Fibroblast of gingiva (primary cell): ENCODE measurements at regions not wholly inside any gene's neighbourhood (a gene's known extent, or its start where the extent isn't known, plus 50 kb on each side); places are given as distances from the start of the nearest gene placed in this dataset.
"Not testable (repeated sequence)": the region's sequence is repeated elsewhere in the genome, so short reads cannot be mapped to it uniquely, and the experiment has no call there.

Experiments used
- DNase-seq: peaks from one replicate; pipeline ENCODE4 v3.0.0-alpha.2; 2011; ENCODE audit warnings: low read depth

GRCh38 chr2:122070241-122070731 lies 314.8 kb downstream of the TSN start:
- no peak for DNase-seq

DNA sequence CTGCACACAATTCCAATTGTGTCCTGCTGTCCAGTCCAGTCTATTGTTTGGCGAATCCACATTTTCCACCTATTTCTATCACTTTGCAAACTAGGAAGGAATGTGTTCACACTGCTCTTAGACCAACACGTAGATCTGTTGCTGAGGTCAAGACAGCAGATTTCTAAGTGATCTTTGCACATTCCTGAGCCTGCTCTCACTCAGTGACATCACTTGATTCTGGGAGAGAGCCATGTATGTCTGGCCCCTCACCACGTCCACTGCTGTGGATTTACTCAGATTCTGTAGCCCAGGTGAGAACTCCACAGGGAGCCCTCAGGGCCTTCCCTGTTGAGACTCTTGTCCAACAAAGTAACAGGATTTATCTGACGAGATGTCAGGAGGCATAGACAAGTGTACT lies 317.2 kb downstream of the TSN start:
- no peak for DNase-seq

GRCh38 chr2:122074201-122074600 lies 318.8 kb downstream of the TSN start:
- DNase-seq, result no peak

- DNase-seq, result no peak
These were observed 319.9 kb downstream of the TSN start for GRCh38 chr2:122075381-122075780.

DNA sequence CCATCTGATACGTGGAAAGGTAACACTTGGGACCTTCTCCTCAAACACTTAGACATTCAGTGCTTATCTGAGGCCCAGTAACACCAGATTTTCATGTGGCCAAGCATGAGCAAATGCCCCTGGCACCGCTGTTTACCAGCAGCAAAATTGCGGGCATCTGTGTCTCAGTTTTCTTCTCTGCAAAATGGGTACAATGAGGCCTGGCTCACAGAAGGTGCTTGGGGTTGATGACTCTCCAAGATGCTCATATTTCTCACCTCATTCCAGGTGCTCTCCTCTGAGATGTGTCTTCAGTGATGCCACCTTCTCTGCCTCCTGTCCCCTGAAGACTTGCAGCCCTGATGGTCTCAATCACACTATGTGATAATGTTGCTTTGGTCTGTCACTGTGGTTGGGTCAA lies 321.7 kb downstream of the TSN start:
- DNase-seq, result no peak

GRCh38 chr2:122077771-122078170 lies 322.3 kb downstream of the TSN start:
- DNase-seq, result no peak

DNA sequence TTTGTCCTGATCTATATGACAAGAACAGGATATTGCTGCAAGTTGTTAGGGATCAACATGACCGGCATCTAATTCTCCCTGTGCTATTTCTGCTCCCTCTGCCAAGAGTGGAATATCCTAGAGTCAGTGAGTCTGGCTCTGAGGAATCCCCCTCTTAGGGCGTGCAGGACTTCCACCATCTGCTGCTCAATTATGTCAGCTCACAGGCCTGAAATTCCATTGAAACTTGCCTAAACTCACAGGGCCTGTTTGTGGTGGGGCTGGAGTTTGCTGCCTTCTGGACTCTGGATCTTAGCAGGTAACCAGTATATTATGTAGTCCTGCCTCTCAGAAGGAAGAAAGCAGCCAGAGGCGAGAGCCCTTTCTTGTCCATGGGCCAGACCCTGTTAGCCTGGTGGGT lies 323.0 kb downstream of the TSN start:
- DNase-seq, result no peak

DNA sequence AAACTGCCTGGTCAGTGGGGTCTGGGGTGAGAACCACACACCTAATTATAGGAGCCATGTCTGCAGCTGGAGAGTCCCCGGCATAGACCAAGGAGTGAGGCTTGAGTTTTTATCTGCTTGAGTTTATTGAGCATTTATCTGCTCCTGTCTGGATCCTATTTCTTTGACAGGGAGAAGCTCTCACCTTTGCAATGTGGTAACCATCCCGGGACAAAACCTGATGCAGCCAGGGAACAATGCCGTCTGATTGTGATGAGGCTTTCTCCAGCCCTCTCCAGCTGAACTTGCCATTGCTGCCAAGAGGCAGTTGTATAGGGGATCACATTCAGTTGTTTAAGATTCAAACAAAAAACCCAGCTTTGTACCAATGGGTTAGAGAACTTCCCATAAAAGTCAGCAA lies 324.4 kb downstream of the TSN start:
- DNase-seq, result no peak

GRCh38 chr2:122080316-122080715 lies 324.9 kb downstream of the TSN start:
- no peak for DNase-seq

- DNase-seq, result no peak
These were observed 325.4 kb downstream of the TSN start for GRCh38 chr2:122080871-122081270.

DNA sequence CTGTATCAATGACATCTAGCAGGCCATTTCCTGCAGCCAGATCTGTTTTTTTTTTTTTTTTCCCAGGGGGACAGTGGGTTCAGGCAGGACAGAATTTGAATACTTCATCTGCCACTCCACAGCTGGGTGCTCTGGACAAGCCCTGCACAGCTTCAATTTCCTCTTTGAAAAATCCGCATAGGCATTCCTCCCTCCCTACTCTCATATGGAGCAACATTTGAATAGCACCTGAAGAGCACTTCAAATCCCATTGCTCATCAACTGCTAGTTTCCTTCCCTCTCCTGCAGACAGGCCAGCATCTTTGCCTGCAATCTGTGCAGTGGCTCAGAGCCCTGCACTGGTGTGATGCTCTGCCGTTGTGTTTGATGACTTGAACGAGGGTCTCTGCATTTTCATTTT lies 326.3 kb downstream of the TSN start:
- DNase-seq, result no peak

DNA sequence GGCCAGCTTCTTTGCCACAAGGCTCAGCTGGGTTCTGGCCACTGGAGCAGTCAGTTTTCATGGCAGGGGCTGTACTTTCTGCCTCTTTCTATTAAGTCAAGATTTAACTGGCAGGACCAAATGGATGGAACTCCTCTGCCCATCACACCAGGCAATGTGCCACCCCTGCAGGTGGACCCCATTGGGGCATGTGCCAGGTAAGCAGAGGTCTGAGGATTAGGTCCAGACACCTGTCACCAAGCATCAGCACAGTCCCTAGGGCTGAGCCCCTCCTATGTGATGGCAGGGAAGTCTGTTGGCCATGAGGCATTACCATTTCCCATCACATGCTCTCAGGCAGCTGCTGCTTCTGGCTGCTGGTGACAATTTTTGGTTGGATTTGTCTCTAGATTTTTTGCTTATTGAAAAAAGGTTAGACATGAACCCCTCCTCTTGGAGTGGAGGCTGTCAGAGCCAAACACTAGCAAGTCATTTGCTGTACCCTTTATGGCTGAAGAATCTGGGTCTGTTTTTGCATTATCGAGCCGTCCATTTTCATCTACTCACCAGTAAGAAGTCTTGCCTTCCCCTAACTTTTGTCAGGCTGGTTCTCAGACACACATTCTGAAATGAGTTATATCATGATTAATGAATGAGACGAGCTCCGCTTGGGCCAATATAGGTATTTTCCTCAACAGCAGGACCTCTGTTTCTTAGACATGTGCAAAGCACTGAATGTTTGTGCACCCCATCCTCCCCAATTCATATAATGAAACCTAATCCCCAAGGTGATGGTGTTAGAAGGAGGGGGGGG lies 328.0 kb downstream of the TSN start:
- no peak for DNase-seq

GRCh38 chr2:122085672-122086071 lies 330.2 kb downstream of the TSN start:
- DNase-seq, result not testable (repeated sequence)

DNA sequence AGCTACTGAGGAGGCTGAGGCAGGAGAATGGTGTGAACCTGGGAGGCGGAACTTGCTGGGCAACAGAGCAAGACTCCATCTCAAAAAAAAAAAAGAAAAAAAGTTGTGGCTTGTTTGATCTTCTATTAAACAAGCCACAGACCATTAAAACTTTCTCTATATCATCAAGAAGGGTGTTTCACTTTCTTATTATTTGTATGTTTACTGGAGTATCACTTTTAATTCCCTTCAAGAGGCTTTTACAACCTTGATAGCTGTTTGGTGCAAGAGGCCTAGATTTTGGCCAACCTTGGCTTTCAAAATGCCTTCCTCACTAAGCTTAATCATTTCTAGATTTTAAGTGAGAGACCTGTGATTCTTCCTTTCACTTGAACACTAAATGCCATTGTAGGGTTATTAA lies 339.1 kb downstream of the TSN start:
- no peak for DNase-seq

GRCh38 chr2:122096761-122097160 lies 341.3 kb downstream of the TSN start:
- no peak for DNase-seq

- no peak for DNase-seq
These were observed 342.9 kb downstream of the TSN start for GRCh38 chr2:122098306-122098705.

DNA sequence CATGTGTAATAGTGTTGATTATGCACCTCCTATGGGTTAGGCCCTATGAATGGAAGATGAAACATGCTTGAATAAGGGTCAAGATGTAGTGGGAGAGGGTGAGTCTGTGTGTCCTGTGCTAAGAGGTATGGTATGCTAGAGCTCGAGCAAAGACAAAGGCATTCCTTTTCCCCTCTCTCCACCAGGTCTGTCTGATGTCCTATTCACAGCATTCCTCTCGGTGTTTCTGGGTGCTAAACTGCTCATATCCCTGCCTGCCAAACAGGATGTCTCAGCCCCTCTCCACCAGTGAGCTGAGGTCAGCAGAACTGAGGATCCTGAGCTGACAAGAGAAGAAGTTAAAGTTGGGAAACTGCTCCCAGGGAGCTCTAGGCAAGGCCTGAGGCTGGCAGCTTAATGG lies 344.9 kb downstream of the TSN start:
- no peak for DNase-seq

- no peak for DNase-seq
These were observed 345.3 kb downstream of the TSN start for GRCh38 chr2:122100756-122101155.

DNA sequence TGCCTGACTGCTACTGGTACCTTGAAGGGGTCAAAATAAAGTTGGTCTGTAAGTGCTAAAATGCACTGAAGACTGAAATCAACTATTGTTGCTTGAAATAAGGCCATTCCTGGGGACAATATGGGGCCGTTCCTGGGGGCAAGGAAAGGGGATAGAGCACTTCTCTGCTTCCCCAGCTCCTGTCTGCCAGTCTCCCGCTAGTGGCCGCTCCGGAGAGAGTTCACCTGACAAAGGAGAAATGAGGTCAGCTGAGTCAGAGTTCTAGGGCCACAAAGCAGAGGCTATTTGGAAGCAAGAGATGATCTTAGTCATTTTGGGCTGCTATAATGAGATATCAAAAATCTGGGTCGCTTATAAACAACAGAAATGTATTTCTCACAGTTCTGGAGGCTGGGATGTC lies 345.9 kb downstream of the TSN start:
- no peak for DNase-seq

DNA sequence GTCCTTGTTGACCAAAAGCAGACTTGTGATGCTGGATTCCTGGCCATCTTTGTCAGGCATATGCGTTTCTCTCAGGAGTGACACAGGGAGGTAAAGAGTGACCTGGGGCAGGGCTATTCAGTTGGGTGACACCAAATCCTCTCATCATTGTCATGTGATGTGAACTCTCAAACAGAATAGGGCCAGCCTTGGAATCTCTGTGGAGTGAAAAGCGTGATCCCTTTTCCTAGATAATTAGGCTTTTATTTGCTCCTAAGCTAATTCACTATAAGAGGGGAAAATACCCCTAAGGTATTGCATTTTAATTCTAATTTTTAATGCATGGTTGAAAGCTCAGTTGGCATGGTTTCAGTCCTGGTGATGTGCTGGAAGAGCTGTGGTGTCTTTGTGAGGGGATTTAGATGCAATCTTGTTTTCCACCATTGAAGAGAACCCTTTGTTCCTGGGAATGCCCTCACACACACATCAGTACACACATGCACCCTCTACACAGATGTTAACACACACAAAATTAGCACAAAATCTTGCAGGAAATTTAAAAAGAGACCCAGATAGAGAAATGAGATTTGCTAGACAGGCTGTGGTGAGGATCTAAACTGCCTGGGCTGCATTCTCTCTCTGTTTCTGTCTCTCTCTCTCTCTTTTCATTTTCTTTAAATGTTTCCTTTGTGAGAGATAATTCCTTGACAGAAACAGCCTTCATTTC lies 349.9 kb downstream of the TSN start:
- DNase-seq, result no peak

DNA sequence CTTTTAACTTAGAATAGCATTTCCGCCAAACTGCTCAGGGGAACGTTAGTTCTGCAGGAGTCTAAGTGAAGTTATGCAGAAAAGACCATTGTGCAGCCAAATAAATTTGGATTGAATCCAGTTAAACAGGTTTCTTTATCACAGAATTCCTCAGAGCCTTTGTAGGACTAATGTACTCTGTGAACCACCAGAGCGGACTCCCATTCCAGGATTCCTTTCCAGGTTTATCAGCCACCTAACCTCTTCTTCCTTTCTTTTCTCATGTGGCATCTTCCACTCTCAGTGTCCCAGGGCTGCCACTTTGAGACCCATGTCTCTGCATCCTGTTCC lies 350.4 kb downstream of the TSN start:
- DNase-seq, result no peak

DNA sequence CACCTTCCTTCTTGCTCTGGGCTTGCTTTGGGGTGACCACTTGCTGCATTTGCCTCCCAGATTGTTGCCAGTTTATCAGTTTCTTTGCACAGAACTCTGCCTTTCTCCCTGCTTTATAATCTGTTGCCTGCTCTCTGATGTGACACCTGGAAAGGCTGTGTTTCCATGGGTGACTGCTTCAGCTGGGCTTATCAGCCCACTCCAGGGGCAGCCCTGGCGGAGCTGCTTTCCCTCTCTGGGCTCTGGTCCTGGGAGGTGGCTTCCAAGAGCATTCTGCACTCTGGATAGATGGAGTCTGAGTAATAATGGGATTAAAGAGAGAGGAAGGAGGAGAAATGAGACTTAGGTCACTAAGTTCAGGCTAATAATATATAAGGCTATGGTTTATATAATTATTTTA lies 352.7 kb downstream of the TSN start:
- no peak for DNase-seq

DNA sequence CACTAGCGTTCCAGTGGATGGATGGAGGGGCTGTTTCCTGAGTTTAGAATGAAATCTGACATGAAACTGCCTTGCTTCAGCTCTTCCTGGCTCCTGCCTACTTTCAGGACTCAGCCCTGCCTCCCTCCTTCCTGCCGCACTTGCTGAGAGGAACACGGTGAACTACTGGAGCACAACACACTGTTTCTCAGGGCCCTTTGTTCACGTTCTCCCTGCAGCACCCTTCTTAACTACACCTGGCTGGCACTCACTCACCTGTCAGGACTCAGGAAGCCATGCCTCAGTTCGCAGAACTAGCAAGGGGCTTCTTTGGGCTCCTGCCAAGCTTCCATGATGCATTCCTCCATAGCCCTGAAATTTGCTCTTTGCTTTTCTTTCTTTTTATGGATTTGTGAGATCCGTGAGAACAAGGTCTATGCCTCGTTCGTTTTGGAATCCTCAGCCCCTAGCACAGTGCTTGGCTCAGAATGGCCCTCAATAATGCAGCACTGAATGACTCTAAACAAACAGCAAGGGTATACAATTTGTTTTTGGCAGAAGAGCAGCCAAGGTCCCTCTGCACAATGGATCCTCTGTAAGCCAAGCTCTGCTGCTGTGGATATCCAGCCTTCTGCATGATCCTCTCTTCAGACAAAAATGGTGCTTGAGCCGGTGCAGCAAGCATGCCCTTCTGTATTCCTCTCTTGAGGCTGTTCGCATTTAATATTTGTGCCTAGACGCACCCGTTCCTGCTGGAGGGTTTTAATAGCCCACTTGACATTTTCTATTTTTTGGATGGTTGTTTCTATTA lies 357.0 kb downstream of the TSN start:
- DNase-seq, result no peak
